ENCODE measurements at regions not wholly inside any gene's neighbourhood (a gene's known extent, or its start where the extent isn't known, plus 50 kb on each side); places are given as distances from the start of the nearest gene placed in this dataset.

- Histone ChIP-seq H3K9me3 (ENCODE audit: control insufficient read depth, insufficient read depth, low read depth, low read length) (no peaks in the 10 kb centered on the region), H3K4me2 (ENCODE audit: extremely low read depth, insufficient read depth, low read length) (no peak overlapping the region), H3K79me2 (ENCODE audit: control insufficient read depth, insufficient read depth, low read length) (no peaks in the 10 kb centered on the region), H3K27ac (ENCODE audit: insufficient read depth, low read length) (no peak overlapping the region), H4K20me1 (ENCODE audit: control insufficient read depth, extremely low read depth, insufficient read depth, low read length) (no peaks in the 10 kb centered on the region), H2AFZ (ENCODE audit: low read length) (no peak overlapping the region), H3K4me1 (ENCODE audit: control insufficient read depth, extremely low read depth, insufficient read depth, low read length) (no peaks in the 10 kb centered on the region), H3K36me3 (ENCODE audit: control insufficient read depth, insufficient read depth, low read length) (no peaks in the 10 kb centered on the region), H3K27me3 (ENCODE audit: control insufficient read depth, insufficient read depth, low read length) (no peaks in the 10 kb centered on the region), H3K4me3 (replicated peaks in 1 of 4; ENCODE audit: control extremely low read depth in 1 of 4, insufficient read depth in 1 of 4, low read depth in 3 of 4, low read length in 4 of 4) (no peak overlapping the region), H3K9ac (ENCODE audit: insufficient read depth, low read length) (no peak overlapping the region)
- no peak for DNase-seq (ENCODE audit: low read depth in 2 of 2)
- TF ChIP-seq, protein P1, sequence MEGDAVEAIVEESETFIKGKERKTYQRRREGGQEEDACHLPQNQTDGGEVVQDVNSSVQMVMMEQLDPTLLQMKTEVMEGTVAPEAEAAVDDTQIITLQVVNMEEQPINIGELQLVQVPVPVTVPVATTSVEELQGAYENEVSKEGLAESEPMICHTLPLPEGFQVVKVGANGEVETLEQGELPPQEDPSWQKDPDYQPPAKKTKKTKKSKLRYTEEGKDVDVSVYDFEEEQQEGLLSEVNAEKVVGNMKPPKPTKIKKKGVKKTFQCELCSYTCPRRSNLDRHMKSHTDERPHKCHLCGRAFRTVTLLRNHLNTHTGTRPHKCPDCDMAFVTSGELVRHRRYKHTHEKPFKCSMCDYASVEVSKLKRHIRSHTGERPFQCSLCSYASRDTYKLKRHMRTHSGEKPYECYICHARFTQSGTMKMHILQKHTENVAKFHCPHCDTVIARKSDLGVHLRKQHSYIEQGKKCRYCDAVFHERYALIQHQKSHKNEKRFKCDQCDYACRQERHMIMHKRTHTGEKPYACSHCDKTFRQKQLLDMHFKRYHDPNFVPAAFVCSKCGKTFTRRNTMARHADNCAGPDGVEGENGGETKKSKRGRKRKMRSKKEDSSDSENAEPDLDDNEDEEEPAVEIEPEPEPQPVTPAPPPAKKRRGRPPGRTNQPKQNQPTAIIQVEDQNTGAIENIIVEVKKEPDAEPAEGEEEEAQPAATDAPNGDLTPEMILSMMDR (conservative IDR thresholded peaks at IDR 0.05 in 1 of 2, IDR thresholded peaks at IDR 0.05 in 1 of 2; ENCODE audit: low read depth in 1 of 2, low read length in 2 of 2): no peak
- TF ChIP-seq EZH2 (IDR thresholded peaks at IDR 0.05; ENCODE audit: low read length, missing control alignments): no peak
Measured at GRCh38 chr2:78648558-78648957, 376.9 kb upstream of the REG3G start.

DNA sequence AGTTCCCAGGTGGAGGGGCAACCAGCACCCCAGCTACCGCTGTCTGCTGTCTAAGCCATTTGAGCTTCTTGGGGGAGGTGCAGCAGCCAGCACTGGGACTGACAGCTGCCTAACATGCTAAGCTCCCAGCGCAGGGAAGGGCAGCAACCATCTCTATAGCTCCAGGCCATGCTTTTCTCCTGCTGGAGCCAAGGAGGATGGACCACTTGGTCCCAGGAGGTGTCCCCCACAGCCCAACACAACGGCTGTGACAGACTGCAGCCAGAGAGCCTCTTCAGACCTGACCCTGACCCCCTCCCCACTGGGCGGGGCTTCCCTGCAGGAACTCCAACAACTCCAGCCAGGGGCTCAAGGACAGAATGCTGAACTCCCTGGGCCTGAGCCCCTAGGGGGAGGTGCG, 370.6 kb upstream of the REG3G start:
- H3K4me2 ChIP-seq (ENCODE audit: extremely low read depth, insufficient read depth, low read length): no peak overlapping the region
- TF ChIP-seq EZH2 (IDR thresholded peaks at IDR 0.05; ENCODE audit: low read length, missing control alignments): no peak
- TF ChIP-seq, protein P1 (conservative IDR thresholded peaks at IDR 0.05 in 1 of 2, IDR thresholded peaks at IDR 0.05 in 1 of 2; ENCODE audit: low read depth in 1 of 2, low read length in 2 of 2): no peak
- H4K20me1 ChIP-seq (ENCODE audit: control insufficient read depth, extremely low read depth, insufficient read depth, low read length): no peaks in the 10 kb centered on the region
- H3K4me1 ChIP-seq (ENCODE audit: control insufficient read depth, extremely low read depth, insufficient read depth, low read length): no peaks in the 10 kb centered on the region
- H3K9me3 ChIP-seq (ENCODE audit: control insufficient read depth, insufficient read depth, low read depth, low read length): no peaks in the 10 kb centered on the region
- H2AFZ ChIP-seq (ENCODE audit: low read length): no peak overlapping the region
- no peak overlapping the region for H3K27ac ChIP-seq (ENCODE audit: insufficient read depth, low read length)
- no peak for DNase-seq (ENCODE audit: low read depth in 2 of 2)
- no peaks in the 10 kb centered on the region for H3K27me3 ChIP-seq (ENCODE audit: control insufficient read depth, insufficient read depth, low read length)
- no peaks in the 10 kb centered on the region for H3K36me3 ChIP-seq (ENCODE audit: control insufficient read depth, insufficient read depth, low read length)
- H3K9ac ChIP-seq (ENCODE audit: insufficient read depth, low read length): no peak overlapping the region
- no peak overlapping the region for H3K4me3 ChIP-seq (replicated peaks in 1 of 4; ENCODE audit: control extremely low read depth in 1 of 4, insufficient read depth in 1 of 4, low read depth in 3 of 4, low read length in 4 of 4)
- no peaks in the 10 kb centered on the region for H3K79me2 ChIP-seq (ENCODE audit: control insufficient read depth, insufficient read depth, low read length)

DNA sequence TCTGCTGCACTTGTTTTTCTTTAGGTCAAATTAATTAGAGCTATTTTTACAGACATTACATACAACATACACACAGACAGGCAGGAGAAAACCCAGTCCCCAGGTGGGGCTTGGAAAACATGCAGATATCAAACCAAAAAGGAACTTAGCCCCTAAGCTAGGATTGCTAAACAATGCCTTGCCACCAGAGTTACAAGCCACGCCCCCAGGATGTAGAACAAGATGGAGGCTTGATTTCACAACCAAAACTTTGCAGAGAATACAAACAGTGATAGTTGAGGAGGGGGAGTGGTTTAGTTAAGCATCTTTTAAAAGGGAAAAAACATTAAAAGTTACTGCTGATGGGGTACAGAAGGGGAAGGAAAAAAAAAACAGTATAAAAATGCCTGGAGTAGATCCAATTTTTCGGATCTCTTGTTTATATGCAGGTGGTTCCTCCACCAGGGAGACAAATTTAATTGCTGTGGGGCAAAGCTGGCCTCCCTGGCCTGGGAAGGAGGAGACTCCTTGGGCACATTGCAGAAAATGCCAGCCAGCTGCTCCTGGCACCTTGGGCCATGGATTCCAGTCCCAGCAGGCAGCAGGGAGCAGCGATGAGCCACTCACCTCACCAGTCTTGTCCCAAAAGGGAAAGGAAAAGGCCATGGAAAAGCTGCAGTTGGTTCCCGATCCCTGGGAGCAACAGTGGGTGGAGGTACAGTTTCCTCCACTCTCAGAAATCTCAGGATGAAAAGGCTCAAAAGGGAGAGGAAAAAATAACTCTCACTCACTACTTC, 348.4 kb upstream of the REG3G start:
- H3K4me3 ChIP-seq (replicated peaks in 1 of 4; ENCODE audit: control extremely low read depth in 1 of 4, insufficient read depth in 1 of 4, low read depth in 3 of 4, low read length in 4 of 4): no peak overlapping the region
- TF ChIP-seq, protein P1 (conservative IDR thresholded peaks at IDR 0.05 in 1 of 2, IDR thresholded peaks at IDR 0.05 in 1 of 2; ENCODE audit: low read depth in 1 of 2, low read length in 2 of 2): no peak
- no peak for TF ChIP-seq EZH2 (IDR thresholded peaks at IDR 0.05; ENCODE audit: low read length, missing control alignments)
- no peaks in the 10 kb centered on the region for H3K4me1 ChIP-seq (ENCODE audit: control insufficient read depth, extremely low read depth, insufficient read depth, low read length)
- no peak overlapping the region for H3K27ac ChIP-seq (ENCODE audit: insufficient read depth, low read length)
- no peaks in the 10 kb centered on the region for H3K9me3 ChIP-seq (ENCODE audit: control insufficient read depth, insufficient read depth, low read depth, low read length)
- no peak overlapping the region for H3K4me2 ChIP-seq (ENCODE audit: extremely low read depth, insufficient read depth, low read length)
- H4K20me1 ChIP-seq (ENCODE audit: control insufficient read depth, extremely low read depth, insufficient read depth, low read length): no peaks in the 10 kb centered on the region
- no peak for DNase-seq (ENCODE audit: low read depth in 2 of 2)
- H3K36me3 ChIP-seq (ENCODE audit: control insufficient read depth, insufficient read depth, low read length): no peaks in the 10 kb centered on the region
- no peak overlapping the region for H2AFZ ChIP-seq (ENCODE audit: low read length)
- H3K27me3 ChIP-seq (ENCODE audit: control insufficient read depth, insufficient read depth, low read length): no peaks in the 10 kb centered on the region
- H3K9ac ChIP-seq (ENCODE audit: insufficient read depth, low read length): no peak overlapping the region
- no peaks in the 10 kb centered on the region for H3K79me2 ChIP-seq (ENCODE audit: control insufficient read depth, insufficient read depth, low read length)
